HG03442 (cell line): ENCODE measurements at regions not wholly inside any gene's neighbourhood (a gene's known extent, or its start where the extent isn't known, plus 50 kb on each side); places are given as distances from the start of the nearest gene placed in this dataset.
A peak's percentile ranks its signal among the peaks of the same experiment; 100 is the strongest.
"Not testable (repeated sequence)": the region's sequence is repeated elsewhere in the genome, so short reads cannot be mapped to it uniquely, and the experiment has no call there.

Experiments used
- ATAC-seq: cut with Tn5 transposase; IDR thresholded peaks from one replicate; pipeline ENCODE4 v1.9.1; 2021; ENCODE audit warnings: mild to moderate bottlenecking, moderate library complexity; ENCODE audit not compliant: unreplicated experiment

DNA sequence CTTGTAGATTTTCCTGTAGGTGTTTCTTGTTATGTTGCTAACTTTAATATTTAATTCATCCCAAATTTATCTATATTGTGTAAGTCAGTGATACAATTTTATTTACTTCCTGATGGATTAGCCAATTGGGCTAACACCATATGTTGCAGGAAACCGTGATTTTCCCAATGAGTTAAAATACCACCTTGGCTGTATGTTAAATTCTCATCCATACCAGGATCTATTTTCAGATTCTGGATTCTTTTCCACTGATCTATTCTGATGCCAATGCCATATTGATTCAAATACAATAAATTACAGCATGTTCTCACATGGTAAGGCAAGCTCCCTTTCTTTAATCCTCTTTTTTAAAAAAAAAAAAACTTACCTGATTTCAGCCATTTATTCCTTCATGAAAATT is 85.8 kb upstream of the DNAJC10 start:
- no peak for ATAC-seq

DNA sequence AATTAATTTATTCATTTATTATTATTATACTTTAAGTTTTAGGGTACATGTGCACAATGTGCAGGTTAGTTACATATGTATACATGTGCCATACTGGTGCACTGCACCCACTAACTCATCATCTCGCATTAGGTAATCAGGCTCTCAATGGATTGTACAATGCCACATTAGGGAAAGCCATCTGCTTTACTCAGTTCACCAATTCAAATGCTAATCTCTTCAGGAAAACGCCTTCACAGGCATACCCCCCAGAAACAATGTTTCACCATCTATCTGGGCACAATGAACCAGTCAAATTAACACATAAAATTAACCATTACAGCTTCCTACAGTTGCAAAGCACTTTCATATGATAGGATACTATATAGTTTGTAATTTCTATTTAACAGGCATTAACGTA is 84.8 kb upstream of the DNAJC10 start:
- no peak for ATAC-seq

DNA sequence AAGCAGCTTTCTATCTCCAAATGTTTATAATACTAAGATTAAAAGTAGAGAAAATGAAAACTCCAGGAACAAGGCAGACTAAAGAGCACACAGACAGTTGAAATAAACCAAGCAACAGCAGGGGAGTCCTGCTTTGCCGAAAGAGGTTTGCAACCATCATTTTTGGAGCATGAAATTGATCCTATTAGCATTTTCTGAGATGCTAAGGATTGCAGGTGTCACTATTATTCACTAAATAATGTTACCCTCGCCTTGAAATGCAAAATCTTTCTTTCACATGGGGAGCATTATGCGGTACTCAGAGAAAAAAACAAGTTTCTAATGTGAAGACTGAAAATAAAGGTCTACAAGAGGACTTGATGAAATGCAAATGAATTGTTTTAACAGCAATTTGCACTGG is 81.7 kb upstream of the DNAJC10 start:
- no peak for ATAC-seq

DNA sequence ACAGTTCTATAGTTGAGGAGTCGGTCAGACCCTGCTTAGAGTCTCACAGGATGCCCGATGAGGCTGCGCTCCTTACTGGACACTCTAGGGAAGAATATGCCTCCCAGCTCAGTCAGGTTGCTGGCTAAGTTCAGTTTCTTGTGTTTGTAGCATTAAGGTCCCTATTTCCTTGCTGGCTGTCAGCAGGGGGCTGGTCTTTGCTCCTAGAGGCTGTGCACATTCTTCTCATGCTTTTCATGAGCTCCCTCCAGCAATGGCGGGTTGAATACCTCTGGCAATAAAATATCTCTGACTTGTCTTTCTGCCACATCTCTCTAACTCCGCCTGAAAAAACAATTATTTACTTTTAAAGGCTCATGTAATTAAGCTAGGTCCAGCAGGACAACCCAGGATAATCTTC is 79.4 kb upstream of the DNAJC10 start:
- no peak for ATAC-seq

DNA sequence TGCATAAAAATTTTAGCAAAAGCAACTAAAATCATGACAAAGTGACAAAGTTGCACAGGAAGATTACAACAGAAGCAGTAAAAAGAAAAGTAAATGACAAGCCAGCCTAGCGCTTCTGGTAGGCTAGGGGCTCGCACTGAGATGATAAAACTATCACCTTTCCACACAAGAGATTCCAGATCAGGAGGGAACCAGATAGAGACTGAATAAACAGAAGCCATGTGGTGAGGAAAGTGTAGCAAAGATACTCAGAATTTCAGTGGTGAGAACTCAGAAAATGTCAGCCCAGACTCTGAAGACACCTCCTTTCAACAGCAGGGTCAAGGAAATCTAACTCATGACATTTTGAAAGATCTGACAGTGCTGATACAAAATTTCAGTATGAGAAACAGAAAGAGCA is 77.4 kb upstream of the DNAJC10 start:
- ATAC-seq = no peak

DNA sequence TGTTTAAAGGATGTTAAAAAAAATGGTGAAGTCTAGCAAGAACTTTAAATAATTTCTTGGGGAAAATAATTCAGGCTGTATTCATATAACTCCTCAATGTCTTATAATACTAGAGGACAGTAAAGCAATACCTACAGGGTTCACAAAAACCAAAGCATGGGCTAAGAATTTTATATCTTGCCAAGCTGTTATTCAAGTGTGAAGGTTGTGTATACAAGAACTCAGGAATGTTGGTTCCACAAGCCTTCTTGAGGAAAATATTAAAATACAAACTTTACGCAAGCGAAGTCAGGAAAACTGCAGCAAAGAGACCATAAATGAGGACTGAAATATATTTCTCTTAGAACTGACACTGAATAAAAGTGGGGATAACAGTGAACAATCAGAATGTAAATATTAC is 76.1 kb upstream of the DNAJC10 start:
- ATAC-seq = no peak

DNA sequence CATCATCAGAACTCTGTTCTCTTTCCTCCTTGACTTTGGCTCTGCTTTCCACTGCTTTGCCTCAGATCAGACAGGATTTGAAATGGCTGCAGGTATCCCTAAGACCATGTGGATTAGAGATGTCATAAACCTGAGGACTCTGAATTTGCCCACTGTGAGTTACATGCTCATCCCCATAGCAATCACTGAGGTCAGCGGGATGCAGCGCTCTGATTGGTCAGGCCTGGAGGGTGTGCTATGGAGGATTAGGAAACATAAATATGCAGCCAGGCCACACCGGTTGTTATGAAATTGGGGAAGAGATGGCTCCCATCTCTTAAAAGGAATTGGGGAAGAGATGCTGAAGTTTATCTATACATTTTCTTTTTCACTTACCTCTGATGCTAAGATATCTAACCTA is 73.7 kb upstream of the DNAJC10 start:
- peak; percentile 100 for ATAC-seq

DNA sequence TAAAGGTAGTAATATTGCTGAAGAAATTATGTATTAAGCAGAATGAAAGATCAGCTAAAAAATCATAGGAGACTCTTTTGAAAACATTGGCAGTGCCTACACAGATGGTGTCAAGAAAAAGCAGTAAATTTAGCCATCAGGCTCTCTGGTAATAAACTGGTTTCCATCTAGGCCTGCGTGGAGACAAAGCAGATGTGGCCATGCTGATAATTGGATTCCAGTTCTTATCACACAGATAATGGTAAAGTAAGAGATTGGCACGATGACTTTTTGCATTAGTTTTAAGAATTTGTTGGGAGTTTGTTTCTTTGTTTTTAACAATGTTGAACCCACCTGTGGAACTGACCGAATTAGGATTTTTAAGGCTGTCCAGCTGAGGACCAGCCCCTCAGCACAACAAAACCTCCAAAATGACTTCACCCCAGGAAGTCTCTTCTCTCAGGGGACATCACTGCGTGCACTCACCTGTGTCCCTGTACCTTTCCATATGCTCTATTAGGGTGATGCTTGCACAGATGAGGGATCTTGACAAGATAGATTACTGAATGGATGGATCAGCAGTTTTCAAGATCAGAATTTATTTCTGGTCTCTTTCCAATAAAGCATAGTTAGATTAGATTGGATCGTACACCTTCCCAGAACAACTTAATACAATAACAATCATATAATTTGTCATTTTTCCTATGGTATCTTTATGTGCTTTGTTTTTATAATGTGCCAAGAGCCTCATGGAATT is 69.1 kb upstream of the DNAJC10 start:
- no peak for ATAC-seq

DNA sequence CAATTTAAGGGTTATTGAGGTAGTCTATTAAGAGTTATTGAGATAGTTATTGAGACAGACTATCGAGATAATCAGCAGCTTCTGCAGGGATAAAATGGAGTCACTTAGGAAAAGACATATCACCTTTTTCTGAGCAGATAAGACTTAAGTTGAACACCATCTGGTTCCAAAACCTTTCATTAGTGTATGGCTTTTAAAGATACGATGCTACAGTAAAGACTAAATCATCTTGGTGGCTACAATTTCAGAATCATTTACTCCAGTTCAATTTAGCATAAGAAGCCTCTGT is 68.6 kb upstream of the DNAJC10 start:
- no peak for ATAC-seq

DNA sequence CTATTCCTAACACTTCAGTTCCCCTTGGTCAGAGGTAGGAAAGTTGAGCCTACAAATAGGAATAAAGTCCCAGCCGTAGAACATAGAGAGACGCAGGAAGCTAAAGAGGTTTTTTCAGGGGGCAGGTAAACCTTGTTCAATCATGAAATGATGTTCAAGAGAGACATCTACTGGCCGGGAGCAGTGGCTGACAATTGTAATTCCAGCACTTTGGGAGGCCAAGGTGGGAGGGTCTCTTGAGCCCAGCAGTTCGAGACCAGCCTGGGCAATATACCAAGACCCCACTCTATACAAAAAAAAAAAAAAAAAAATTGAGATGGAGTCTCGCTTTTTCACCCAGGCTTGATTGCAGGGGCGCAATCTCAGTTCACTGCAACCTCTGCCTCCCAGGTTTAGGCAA is 66.7 kb upstream of the DNAJC10 start:
- ATAC-seq = peak; percentile 56

DNA sequence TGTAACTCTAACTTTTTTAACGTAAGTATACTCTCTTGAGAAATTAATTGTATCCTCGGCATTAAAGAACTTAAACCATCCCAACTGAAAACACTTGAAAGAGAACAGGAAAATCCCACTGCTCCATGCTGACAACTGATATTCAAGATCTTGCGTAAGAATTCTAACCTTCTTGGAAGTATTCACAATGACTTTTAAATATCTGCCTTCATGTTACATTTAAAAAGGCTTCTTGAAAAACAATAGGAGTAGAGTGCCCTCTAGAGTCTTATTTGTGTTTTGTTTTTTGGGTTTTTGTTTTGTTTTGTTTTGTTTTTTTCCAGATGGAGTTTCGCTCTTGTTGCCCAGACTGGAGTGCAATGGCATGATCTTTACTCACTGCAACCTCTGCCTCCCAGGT is 65.4 kb upstream of the DNAJC10 start:
- peak; percentile 37 for ATAC-seq

DNA sequence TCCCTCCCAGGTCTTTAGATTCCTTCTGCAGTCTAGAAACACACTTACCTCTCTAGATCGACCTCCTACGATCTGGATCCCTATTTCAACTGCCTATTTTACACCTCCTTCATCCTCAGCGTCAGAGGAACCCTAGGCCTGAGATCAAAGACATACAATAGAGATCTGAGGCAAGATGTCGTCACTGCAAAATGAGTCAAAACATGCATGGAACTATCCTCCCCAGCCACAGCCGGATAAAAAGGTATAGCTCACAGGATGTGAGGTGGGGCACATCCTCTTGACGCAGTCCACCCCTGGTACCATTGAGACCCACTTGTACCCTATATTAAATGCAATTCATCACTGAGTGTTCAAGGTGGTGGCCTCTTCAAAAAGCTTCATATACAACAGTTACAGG is 63.7 kb upstream of the DNAJC10 start:
- ATAC-seq = no peak

DNA sequence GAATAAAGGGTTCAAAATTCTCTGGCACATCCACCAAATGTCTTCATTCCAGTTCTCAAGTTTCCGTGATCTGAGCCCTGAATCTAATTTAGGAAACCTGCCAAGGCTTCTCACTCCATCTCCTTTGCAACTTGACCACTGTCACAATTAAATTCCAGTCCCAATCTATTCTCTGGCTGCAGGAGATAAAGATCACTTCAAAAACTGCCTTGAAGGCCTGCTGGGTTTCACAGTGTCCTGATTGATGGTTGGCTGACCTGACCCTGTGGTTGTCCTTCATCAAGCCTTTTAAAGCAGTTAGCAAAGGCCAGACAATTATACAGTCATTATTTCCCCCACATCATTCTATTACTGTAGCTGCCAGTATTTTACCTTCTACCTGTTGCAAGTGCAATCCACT is 60.3 kb upstream of the DNAJC10 start:
- no peak for ATAC-seq

DNA sequence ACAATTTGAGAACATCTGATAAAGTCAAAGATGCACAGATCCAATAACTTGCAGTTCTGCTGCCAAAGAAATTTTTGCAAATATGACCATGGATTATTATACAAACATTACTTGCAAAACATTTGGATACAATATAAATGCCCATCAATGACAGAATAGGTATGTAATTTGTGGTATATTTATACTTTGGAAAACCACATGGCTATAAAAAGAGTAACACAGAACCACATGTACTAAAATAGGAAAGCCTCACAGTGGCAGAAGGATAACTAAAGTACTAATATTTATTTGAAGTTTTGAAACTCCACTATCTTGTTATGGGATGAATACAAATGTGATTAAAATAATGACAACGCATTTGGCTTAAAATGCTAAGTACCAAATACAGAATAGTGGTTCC is 51.8 kb upstream of the DNAJC10 start:
- ATAC-seq = no peak

DNA sequence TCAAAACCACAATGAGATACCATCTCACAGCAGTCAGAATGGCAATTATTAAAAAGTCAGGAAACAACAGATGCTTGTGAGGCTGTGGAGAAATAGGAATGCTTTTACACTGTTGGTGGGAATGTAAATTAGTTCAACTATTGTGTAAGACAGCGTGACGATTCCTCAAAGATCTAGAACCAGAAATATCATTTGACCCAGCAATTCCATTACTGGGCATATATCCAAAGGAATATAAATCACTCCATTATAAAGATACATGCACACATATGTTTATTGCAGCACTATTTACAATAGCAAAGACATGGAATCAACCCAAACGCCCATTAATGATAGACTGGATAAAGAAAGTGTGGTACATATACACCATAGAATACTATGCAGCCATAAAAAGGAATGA is 50.6 kb upstream of the DNAJC10 start:
- not testable (repeated sequence) for ATAC-seq
